ENCODE measurements at regions not wholly inside any gene's neighbourhood (a gene's known extent, or its start where the extent isn't known, plus 50 kb on each side); places are given as distances from the start of the nearest gene placed in this dataset.
"Not testable (repeated sequence)": the region's sequence is repeated elsewhere in the genome, so short reads cannot be mapped to it uniquely, and the experiment has no call there.

DNA sequence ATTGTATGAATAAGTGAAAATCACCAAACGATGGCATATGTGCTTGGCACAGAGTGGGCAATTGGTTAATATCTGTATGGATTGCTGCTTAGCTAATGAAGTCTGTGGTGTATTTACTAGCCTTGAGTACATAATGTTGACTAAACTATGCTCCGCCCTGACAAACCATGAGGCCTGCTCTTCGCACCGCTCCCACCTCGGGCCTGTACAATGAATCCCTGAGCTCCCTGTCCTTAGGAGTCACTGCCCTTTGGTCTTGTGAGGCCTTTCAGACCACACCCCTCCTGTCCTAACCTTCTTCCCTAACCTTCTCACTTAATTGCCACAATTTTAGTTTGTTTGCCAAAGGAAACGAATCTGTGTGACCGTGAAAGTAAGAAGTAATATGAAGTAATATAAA, 193.2 kb downstream of the POTED start:
- DNase-seq = not testable (repeated sequence)

Data from HCEC 1CT (cell line).